ENCODE measurements at regions not wholly inside any gene's neighbourhood (a gene's known extent, or its start where the extent isn't known, plus 50 kb on each side); places are given as distances from the start of the nearest gene placed in this dataset.

DNA sequence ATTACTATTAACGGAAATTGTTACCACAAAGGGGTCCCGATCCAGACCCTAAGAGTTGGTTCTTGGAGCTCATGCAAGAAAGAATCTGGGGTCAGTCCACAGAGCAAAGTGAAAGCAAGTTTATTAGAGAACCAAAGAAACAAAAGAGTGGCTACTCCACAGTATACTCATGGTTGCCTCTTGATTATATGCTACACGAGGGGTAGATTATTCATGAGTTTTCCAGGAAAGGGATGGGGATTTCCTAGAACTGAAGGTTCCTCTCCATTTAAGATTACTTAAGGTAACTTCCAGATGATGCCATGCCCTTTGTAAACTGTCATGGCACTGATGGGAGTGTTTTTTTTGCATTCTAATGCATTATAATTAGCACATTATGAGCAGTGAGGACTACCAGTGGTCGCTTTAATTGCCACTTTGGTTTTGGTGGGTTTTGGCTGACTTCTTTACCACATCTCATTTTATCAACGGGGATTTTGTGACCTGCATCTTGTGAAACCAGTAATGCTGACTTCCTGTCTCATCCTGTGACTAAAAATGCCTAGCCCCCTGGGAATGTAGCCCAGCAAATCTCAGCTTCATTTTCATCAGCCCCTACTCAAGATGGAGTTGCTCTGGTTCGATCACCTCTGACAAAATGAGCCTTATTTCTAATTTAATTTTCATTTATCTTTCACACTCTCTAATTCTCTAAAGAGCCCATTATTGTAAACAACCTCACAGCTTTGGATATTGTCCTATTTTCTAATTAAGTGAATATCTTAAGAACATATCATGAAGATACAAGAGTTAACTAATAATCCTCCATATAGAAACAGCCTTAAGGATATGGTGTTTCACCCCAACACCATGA, 336.3 kb downstream of the RASEF start:
- H3K4me3 ChIP-seq = no peak overlapping the region
- WGBS, 2 donors (ENCODE audit: low coverage in 1 of 2) = 56 to 59% methylated on average over 6 of the region's 6 CpGs
- H3K4me1 ChIP-seq = no peaks in the 10 kb centered on the region
- no peak overlapping the region for H3K27ac ChIP-seq
- in situ Hi-C loops (cut with MboI; ENCODE audit: low pct_ligation_motif_present in 1 of 4, low pct_unique_long_range_greater_than_20kb in 1 of 4, low sequenced_read_pairs in 3 of 4) = no loop called here
- TF ChIP-seq POLR2AphosphoS5 (IDR thresholded peaks at IDR 0.05) (no peak), EP300 (IDR thresholded peaks at IDR 0.05; ENCODE audit: low read depth) (no peak), POLR2A (IDR thresholded peaks at IDR 0.05) (no peak), CTCF (IDR thresholded peaks at IDR 0.05) (no peak)
- H3K9me3 ChIP-seq = no peaks in the 10 kb centered on the region
- intact Hi-C loops (cut with DNase I; ENCODE audit: low total_unique reads) = loop anchor here (10.0 kb wide), 1 partner anchor 348 kb away; no protein-coding TSS in a partner anchor
- no peaks in the 10 kb centered on the region for H3K27me3 ChIP-seq
- H3K36me3 ChIP-seq = no peaks in the 10 kb centered on the region
- no peak for DNase-seq

DNA sequence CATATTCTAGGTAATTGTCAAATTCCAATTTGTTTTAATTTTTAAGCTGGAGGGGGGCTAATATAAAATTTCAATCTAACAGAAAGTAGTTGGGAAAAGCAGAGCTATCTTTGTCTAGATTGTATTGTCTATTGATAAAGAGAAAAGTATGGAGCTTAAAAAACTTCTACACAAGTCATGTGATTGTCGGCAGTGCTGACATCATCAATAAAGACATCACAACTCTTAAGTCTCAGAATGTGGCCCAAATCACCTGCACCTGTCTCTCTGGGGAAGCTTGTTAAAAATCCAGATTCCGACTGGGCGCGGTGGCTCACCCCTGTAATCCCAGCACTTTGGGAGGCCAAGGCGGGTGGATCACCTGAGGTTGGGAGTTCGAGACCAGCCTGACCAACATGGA, 333.8 kb downstream of the RASEF start:
- WGBS, 2 donors (ENCODE audit: low coverage in 1 of 2) = 92 to 97% methylated on average over 5 to 6 of the region's 6 CpGs
- H3K4me1 ChIP-seq = peaks cover 0 to 3% (median 0%) of the 10 kb centered on the region in 4 donors
- TF ChIP-seq EP300 (IDR thresholded peaks at IDR 0.05; ENCODE audit: low read depth) (no peak), POLR2A (IDR thresholded peaks at IDR 0.05) (no peak), CTCF (IDR thresholded peaks at IDR 0.05) (no peak), POLR2AphosphoS5 (IDR thresholded peaks at IDR 0.05) (no peak)
- H3K4me3 ChIP-seq = no peak overlapping the region
- H3K27ac ChIP-seq = no peak overlapping the region
- intact Hi-C loops (cut with DNase I; ENCODE audit: low total_unique reads) = loop anchor here (10.0 kb wide), 1 partner anchor 346 kb away; no protein-coding TSS in a partner anchor
- no peaks in the 10 kb centered on the region for H3K36me3 ChIP-seq
- no peaks in the 10 kb centered on the region for H3K27me3 ChIP-seq
- in situ Hi-C loops (cut with MboI; ENCODE audit: low pct_ligation_motif_present in 1 of 4, low pct_unique_long_range_greater_than_20kb in 1 of 4, low sequenced_read_pairs in 3 of 4) = no loop called here
- DNase-seq = no peak
- H3K9me3 ChIP-seq = no peaks in the 10 kb centered on the region

- Histone ChIP-seq H3K27me3 (no peaks in the 10 kb centered on the region), H3K4me1 (peaks cover 0 to 5% (median 2%) of the 10 kb centered on the region in 4 donors), H3K4me3 (no peak overlapping the region), H3K9me3 (no peaks in the 10 kb centered on the region), H3K36me3 (no peaks in the 10 kb centered on the region), H3K27ac (no peak overlapping the region)
- DNase-seq = no peak
- TF ChIP-seq CTCF (IDR thresholded peaks at IDR 0.05) (no peak), POLR2A (IDR thresholded peaks at IDR 0.05) (no peak), POLR2AphosphoS5 (IDR thresholded peaks at IDR 0.05) (no peak)
- in situ Hi-C loops (cut with MboI; ENCODE audit: low pct_ligation_motif_present in 1 of 4, low pct_unique_long_range_greater_than_20kb in 1 of 4, low sequenced_read_pairs in 3 of 4) = no loop called here
- intact Hi-C loops (cut with DNase I; ENCODE audit: low total_unique reads) = loop anchor here (10.0 kb wide), 1 partner anchor 345 kb away; no protein-coding TSS in a partner anchor
- 58% methylated on average over 1 of the region's 1 CpG; no CpG with 5 or more reads in 1 of the 2 donors for WGBS, 2 donors (ENCODE audit: low coverage in 1 of 2)
Observed at GRCh38 chr9:82729991-82730589, 332.9 kb downstream of the RASEF start.

- in situ Hi-C loops (cut with MboI; ENCODE audit: low pct_ligation_motif_present in 1 of 4, low pct_unique_long_range_greater_than_20kb in 1 of 4, low sequenced_read_pairs in 3 of 4) = no loop called here
- Histone ChIP-seq H3K9me3 (no peaks in the 10 kb centered on the region), H3K4me1 (peaks cover 0 to 5% (median 2%) of the 10 kb centered on the region in 4 donors), H3K4me3 (no peak overlapping the region), H3K36me3 (no peaks in the 10 kb centered on the region), H3K27me3 (no peaks in the 10 kb centered on the region), H3K27ac (no peak overlapping the region)
- WGBS, 2 donors (ENCODE audit: low coverage in 1 of 2) = 63 to 70% methylated on average over 2 to 3 of the region's 3 CpGs
- DNase-seq = no peak
- intact Hi-C loops (cut with DNase I; ENCODE audit: low total_unique reads) = no loop called here
- TF ChIP-seq EP300 (IDR thresholded peaks at IDR 0.05; ENCODE audit: low read depth) = no peak
- TF ChIP-seq CTCF (IDR thresholded peaks at IDR 0.05) = no peak
- no peak for TF ChIP-seq POLR2AphosphoS5 (IDR thresholded peaks at IDR 0.05)
- no peak for TF ChIP-seq POLR2A (IDR thresholded peaks at IDR 0.05)
Observed at GRCh38 chr9:82732928-82733327, 330.0 kb downstream of the RASEF start.

All from transverse colon (tissue), 4 donors.